ENCODE measurements at regions not wholly inside any gene's neighbourhood (a gene's known extent, or its start where the extent isn't known, plus 50 kb on each side); places are given as distances from the start of the nearest gene placed in this dataset.

DNA sequence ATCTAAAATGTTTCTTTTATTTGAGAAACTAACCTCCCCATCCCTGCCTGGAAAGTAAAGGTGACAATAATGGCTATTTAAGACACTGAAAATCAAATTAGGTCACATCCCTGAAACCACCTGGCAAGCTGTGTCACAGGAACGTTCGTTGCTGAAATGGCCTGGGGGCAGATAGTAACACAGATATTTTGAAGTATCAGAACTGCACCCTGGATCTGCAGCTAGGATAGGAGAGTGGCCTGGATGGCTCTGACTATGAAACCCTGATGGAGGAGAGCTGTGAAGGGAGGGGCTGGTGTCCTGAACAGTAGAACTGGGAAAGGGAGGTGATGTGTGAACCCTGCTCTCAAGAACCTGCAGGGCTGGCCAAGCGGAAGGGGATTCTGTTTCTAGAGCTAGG lies 648.3 kb upstream of the CFAP20DC start:
- TF ChIP-seq, protein P1, sequence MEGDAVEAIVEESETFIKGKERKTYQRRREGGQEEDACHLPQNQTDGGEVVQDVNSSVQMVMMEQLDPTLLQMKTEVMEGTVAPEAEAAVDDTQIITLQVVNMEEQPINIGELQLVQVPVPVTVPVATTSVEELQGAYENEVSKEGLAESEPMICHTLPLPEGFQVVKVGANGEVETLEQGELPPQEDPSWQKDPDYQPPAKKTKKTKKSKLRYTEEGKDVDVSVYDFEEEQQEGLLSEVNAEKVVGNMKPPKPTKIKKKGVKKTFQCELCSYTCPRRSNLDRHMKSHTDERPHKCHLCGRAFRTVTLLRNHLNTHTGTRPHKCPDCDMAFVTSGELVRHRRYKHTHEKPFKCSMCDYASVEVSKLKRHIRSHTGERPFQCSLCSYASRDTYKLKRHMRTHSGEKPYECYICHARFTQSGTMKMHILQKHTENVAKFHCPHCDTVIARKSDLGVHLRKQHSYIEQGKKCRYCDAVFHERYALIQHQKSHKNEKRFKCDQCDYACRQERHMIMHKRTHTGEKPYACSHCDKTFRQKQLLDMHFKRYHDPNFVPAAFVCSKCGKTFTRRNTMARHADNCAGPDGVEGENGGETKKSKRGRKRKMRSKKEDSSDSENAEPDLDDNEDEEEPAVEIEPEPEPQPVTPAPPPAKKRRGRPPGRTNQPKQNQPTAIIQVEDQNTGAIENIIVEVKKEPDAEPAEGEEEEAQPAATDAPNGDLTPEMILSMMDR (IDR thresholded peaks at IDR 0.05; ENCODE audit: insufficient read depth, low read depth, low read length, missing control alignments), result no peak
- DNase-seq (ENCODE audit: low read depth), result no peak
- H3K4me3 ChIP-seq (ENCODE audit: low read depth, low read length), result no peak overlapping the region

DNA sequence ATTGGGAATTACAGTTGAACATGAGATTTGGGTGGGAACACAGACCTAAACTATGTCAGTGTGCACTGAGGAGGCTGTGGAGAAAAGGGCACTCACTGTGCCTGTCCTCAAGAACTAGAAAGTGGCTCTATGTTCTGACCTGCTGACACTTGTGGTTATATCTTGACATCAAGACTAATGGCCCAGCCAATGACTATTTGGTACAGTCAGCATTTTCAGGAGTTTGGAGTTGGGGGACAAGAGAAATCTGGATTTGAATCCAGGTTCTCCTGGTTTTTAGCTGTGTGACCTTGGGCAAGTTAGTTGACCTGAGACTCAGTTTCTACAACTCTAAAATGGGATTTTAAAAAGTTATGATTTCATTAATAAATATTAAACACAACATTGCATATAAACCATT lies 647.0 kb upstream of the CFAP20DC start:
- TF ChIP-seq, protein P1 (IDR thresholded peaks at IDR 0.05; ENCODE audit: insufficient read depth, low read depth, low read length, missing control alignments), result no peak
- H3K4me3 ChIP-seq (ENCODE audit: low read depth, low read length), result no peak overlapping the region
- DNase-seq (ENCODE audit: low read depth), result no peak

DNA sequence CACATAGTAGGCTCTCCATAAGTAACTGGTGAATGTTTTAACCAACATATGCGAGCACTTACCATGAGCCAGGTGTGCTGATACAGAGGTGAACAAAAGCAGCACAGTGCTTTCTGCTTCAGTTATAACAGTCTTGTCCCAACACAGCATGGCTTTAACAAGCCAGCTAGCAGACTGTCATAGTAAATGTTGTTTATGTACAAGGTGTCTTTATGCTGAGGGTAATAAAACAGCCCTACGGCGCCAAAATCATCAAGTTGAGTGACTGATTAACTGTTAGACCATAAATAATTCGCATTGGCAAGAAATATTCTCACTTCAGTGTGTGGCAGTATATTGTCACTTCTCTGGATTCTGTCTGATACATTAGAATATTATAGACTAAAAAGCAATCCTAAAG lies 646.0 kb upstream of the CFAP20DC start:
- TF ChIP-seq, protein P1 (IDR thresholded peaks at IDR 0.05; ENCODE audit: insufficient read depth, low read depth, low read length, missing control alignments), result no peak
- no peak for DNase-seq (ENCODE audit: low read depth)
- H3K4me3 ChIP-seq (ENCODE audit: low read depth, low read length), result no peak overlapping the region

DNA sequence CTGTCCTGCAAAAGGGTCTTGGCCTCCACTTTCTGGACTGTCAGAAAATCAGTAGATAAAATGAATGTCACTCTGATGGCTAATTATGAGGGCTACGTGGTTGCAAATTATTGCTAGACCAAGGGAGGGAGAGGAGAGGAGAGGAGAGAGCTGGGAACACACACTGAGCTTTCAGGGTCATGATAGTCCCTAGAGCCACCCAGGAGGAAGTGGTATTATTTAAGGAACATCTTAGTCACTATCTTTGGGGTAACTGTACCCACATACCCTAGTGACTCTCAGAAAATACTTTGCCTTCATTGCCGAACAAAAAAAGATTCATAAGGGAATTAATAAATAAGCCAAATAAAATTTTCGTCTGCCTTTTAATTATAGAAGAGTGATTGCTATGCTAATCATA lies 642.3 kb upstream of the CFAP20DC start:
- no peak overlapping the region for H3K4me3 ChIP-seq (ENCODE audit: low read depth, low read length)
- DNase-seq (ENCODE audit: low read depth), result no peak
- TF ChIP-seq, protein P1 (IDR thresholded peaks at IDR 0.05; ENCODE audit: insufficient read depth, low read depth, low read length, missing control alignments), result no peak

DNA sequence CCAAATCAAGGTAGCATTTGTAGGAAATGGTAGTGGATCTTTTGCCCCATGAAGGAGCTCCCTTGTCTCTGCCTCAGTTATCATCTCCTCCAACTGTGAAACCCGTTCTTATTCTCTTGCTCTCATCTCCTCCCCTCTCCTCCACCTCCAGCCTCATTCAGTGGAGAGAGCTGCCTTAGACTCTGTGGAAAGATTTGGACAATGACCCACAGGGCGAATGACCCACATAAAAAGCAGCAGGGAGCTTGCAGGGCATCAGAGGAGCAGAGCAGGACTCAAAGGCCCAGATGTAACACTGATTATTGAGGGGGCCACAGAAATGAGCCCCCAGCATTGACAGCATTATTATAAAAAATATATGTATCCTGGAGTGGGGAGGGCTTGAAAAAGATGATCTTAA lies 641.1 kb upstream of the CFAP20DC start:
- no peak overlapping the region for H3K4me3 ChIP-seq (ENCODE audit: low read depth, low read length)
- no peak for DNase-seq (ENCODE audit: low read depth)
- TF ChIP-seq, protein P1 (IDR thresholded peaks at IDR 0.05; ENCODE audit: insufficient read depth, low read depth, low read length, missing control alignments), result no peak

DNA sequence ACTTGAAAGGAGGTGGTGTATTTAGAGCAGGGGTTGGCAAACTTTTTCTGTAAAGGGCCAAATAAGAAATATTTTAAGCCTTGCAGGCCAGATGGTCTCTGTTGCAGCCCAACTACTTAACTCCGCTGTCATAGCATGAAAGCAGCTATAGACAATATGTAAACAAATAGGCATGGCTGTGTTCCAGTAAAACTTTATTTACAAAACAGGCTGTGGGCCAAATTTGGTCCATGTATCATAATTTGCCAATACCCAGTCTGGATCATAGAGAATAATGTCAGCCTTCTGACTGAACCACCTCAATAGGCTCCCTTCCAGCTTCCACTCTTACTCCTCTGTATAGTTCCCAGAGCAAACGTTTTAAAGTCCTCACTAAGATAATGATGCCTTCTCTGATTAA lies 638.8 kb upstream of the CFAP20DC start:
- no peak overlapping the region for H3K4me3 ChIP-seq (ENCODE audit: low read depth, low read length)
- DNase-seq (ENCODE audit: low read depth), result no peak
- TF ChIP-seq, protein P1 (IDR thresholded peaks at IDR 0.05; ENCODE audit: insufficient read depth, low read depth, low read length, missing control alignments), result no peak

DNA sequence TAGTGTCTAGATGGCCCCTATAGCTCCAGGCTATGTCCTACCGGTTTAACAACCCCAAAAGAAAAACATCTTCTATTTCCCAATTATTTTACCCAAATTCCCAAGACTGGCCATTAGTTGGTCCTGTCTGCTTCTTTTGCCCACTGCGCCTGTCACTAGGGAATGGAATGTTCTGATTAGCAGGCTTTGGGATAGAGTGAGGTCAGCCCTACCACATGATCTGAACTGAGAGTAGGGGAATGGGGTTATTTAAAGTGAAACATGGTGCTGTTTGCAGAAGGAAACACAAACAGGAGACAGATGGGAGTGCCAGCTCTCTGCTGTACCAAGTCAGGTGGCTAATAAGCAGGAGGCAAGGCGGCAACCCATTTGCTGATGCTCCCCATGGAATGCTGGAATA lies 635.6 kb upstream of the CFAP20DC start:
- DNase-seq (ENCODE audit: low read depth), result no peak
- TF ChIP-seq, protein P1 (IDR thresholded peaks at IDR 0.05; ENCODE audit: insufficient read depth, low read depth, low read length, missing control alignments), result no peak
- no peak overlapping the region for H3K4me3 ChIP-seq (ENCODE audit: low read depth, low read length)

Measured in GM12865 (cell line).